Astrocyte of the spinal cord (primary cell): ENCODE measurements at regions not wholly inside any gene's neighbourhood (a gene's known extent, or its start where the extent isn't known, plus 50 kb on each side); places are given as distances from the start of the nearest gene placed in this dataset.
"Not testable (repeated sequence)": the region's sequence is repeated elsewhere in the genome, so short reads cannot be mapped to it uniquely, and the experiment has no call there.

Experiments used
- DNase-seq: peaks from one replicate; pipeline ENCODE4 v3.0.0; 2011; ENCODE audit warnings: low read depth, low spot score
- H3K4me3 ChIP-seq: 2 replicates; pipeline ENCODE4 v1.5.1; 2011; ENCODE audit warnings: low read depth, mild to moderate bottlenecking, low read length, moderate library complexity
- in situ Hi-C: cut with HindIII; loops from 2 replicates; pipeline ENCODE4 v1.10.0; 2017; ENCODE audit warnings: low sequenced_read_pairs
- TF ChIP-seq, protein P1 (sequence below): IDR thresholded peaks from 2 replicates; pipeline ENCODE4 v1.5.1; 2012; ENCODE audit warnings: low read depth, mild to moderate bottlenecking, low read length, inconsistent platforms

DNA sequence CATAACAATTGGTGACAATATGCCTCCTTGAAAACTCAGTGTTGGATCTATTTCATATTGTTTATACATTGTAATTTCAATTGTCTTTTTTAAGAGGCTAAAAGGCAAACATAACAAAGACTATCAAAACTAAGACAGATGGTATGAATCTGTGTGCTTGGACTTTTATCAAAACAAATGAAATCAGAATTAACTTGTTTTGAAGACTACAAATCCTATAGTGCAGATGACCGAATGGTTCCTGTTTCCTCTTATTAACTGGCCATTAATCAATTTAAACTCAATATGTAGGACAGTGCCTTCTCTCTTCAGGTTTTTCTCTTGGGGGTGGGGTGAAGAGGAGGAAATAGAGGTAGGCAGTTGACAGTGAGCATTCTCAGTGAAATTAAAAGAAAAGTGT lies 366.9 kb upstream of the GRAMD2B start:
- H3K4me3 ChIP-seq: no peak overlapping the region
- TF ChIP-seq, protein P1, sequence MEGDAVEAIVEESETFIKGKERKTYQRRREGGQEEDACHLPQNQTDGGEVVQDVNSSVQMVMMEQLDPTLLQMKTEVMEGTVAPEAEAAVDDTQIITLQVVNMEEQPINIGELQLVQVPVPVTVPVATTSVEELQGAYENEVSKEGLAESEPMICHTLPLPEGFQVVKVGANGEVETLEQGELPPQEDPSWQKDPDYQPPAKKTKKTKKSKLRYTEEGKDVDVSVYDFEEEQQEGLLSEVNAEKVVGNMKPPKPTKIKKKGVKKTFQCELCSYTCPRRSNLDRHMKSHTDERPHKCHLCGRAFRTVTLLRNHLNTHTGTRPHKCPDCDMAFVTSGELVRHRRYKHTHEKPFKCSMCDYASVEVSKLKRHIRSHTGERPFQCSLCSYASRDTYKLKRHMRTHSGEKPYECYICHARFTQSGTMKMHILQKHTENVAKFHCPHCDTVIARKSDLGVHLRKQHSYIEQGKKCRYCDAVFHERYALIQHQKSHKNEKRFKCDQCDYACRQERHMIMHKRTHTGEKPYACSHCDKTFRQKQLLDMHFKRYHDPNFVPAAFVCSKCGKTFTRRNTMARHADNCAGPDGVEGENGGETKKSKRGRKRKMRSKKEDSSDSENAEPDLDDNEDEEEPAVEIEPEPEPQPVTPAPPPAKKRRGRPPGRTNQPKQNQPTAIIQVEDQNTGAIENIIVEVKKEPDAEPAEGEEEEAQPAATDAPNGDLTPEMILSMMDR: no peak
- in situ Hi-C loops: no loop called here
- no peak for DNase-seq

- DNase-seq: no peak
- TF ChIP-seq, protein P1: no peak
- in situ Hi-C loops: no loop called here
These were observed 366.2 kb upstream of the GRAMD2B start for GRCh38 chr5:126056851-126057622.

DNA sequence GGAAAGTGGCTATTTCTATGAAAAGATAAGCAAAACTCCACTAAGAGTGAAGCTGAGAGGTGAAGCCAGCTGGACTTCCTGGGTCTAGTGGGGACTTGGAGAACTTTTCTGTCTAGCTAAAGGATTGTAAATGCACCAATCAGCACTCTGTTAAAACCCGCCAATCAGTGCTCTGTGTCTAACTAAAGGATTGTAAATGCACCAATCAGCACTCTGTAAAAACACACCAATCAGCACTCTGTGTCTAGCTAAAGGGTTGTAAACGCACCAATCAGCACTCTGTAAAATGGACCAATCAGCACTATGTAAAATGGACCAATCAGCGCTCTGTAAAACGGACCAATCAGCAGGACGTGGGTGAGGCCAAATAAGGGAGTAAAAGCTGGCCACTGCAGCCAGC lies 364.8 kb upstream of the GRAMD2B start:
- DNase-seq, in situ Hi-C loops: not testable (repeated sequence)

More at GRCh38 chr5:126056851-126057622, 366.2 kb upstream of the GRAMD2B start:
- H3K4me3 ChIP-seq: no peak overlapping the region

DNA sequence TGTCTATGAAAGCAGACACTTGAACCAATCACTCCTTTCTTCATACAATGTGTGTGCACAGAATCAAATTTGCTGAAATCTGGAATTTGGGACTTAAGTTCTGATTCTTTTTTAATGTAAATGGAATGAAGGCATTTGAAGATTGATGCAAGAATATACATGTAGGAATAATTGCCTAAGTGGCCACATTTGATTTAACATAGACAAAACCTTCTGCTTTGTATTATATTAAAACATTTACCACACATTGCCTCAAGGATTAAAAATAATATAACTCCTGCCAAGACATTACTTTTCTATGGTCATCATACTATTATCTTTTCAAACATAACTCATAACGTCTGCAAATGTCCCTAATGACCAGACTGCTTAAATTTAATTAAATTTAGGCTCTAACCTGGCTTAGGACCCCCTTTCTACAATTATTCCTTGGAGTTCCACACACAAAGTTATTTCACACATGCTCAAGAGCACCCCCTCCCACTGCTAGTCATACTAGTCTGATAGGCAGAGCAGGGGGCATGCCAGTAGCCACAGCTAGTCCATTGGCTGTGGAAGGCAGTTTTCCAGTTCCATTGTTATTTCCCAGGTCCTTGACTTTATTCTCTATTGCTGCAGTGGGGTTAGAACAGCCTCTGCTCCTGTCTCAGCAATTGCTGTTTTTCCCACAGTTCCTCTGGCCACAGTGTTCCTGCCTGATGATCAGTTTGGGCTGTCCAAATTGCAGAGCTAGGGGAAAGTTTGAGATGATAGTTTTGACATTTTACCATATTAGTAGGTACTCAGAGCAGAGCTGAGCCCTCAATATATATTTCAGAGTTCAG lies 360.6 kb upstream of the GRAMD2B start:
- TF ChIP-seq, protein P1: no peak
- no peak for DNase-seq
- H3K4me3 ChIP-seq: no peak overlapping the region
- in situ Hi-C loops: no loop called here

More for the DNA sequence above, 364.8 kb upstream of the GRAMD2B start:
- H3K4me3 ChIP-seq: not testable (repeated sequence)

- in situ Hi-C loops: no loop called here
- H3K4me3 ChIP-seq: no peak overlapping the region
- TF ChIP-seq, protein P1: no peak
These were observed 358.1 kb upstream of the GRAMD2B start for GRCh38 chr5:126065061-126065460.

DNA sequence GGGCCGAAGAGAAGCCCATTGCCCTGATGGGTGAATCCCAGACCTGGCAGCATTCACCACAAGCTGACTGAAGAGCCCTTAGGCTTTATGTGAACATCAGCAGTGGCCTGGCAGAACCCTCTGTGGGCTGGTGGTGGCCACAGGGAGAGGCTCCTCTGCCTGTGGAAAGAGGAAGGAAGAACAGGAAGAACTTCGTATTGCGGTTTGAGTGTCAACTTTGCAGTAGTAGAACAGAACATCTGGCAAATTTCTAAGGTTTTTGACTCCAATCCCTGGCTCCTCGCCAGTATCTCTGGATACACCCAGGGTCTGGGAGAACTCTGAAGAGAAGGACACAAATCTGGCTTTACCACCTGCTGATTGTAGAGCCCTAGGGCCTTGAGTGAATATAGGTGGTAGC lies 356.4 kb upstream of the GRAMD2B start:
- TF ChIP-seq, protein P1: no peak
- in situ Hi-C loops: no loop called here
- no peak for DNase-seq
- H3K4me3 ChIP-seq: no peak overlapping the region

More at GRCh38 chr5:126065061-126065460, 358.1 kb upstream of the GRAMD2B start:
- no peak for DNase-seq

GRCh38 chr5:126067404-126067803 lies 355.8 kb upstream of the GRAMD2B start:
- TF ChIP-seq, protein P1: no peak

More at GRCh38 chr5:126067404-126067803, 355.8 kb upstream of the GRAMD2B start:
- in situ Hi-C loops: no loop called here
- no peak overlapping the region for H3K4me3 ChIP-seq
- no peak for DNase-seq
